HG02970 (cell line): ENCODE measurements at regions not wholly inside any gene's neighbourhood (a gene's known extent, or its start where the extent isn't known, plus 50 kb on each side); places are given as distances from the start of the nearest gene placed in this dataset.
"Not testable (repeated sequence)": the region's sequence is repeated elsewhere in the genome, so short reads cannot be mapped to it uniquely, and the experiment has no call there.

Source experiments
- ATAC-seq: cut with Tn5 transposase; IDR thresholded peaks from one replicate; pipeline ENCODE4 v1.9.1; 2021; ENCODE audit warnings: mild to moderate bottlenecking, moderate library complexity, moderate number of reproducible peaks; ENCODE audit not compliant: unreplicated experiment, low FRiP score

DNA sequence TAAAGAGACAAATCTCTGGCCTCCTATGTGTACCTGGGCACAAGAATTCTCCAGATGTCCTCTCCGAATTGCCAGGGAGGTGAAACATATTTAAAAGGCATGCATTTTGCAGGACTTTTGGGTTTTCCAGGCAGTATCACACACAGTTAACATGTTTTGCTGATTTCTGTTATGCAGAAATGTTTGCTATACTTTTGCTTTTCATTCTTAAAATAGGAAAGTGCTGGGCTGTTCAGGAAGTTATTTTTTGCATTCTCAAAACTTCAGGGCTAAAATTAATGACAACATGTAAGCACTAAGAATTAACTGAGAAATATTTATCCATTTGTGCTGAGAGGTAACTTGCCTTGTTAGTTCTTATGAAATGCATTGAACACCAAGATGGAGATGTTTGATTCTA lies 390.7 kb upstream of the CTSO start:
- ATAC-seq = no peak

- no peak for ATAC-seq
Measured at GRCh38 chr4:156336511-156336910, 382.8 kb upstream of the CTSO start.

GRCh38 chr4:156335721-156336120 lies 382.1 kb upstream of the CTSO start:
- no peak for ATAC-seq

DNA sequence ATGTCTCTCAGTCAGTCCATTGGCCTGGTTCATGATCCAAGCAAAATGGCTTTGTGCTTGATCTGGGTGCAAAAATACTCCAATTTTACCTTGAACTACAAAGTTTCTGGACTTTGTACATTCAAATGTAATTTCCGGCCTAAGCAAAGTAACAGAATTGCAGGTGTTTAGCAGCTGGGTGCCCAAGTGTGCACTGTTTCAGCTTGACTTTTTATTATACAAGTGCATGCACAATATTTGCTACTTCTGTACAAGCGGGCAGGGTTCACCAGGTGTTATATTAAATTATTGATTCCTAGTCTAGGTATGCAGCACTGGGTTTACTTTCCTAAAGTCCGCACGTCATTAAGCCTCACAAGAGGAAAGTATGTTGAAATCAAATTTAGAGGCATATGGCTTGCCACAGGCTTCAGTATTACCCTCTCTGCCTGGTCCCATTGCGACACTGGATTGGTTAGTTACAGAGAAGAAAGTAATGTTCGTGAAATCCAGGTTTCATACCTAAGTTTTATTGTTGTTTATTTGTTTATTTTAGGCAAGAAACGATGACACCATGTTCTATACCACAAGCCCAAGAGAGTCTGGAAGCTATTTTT lies 376.9 kb upstream of the CTSO start:
- ATAC-seq = no peak

DNA sequence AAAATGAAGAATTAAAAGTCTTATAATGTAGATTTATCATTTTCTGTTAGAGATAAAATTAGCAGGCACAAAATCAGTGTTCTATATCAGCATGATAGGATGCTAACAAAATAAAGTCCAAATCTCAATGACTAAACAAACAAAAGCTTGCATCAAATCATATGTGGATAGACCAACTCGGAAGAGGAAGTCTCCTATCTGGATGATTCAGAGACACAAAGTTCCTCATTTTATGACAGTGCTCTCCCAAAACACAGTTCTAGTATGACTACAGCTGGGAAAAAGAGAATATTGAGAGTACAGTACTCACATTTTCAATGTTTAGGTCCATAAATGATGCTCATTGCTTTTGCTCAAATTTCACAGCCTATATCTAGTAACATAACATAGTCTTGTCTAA lies 376.1 kb upstream of the CTSO start:
- ATAC-seq = no peak

DNA sequence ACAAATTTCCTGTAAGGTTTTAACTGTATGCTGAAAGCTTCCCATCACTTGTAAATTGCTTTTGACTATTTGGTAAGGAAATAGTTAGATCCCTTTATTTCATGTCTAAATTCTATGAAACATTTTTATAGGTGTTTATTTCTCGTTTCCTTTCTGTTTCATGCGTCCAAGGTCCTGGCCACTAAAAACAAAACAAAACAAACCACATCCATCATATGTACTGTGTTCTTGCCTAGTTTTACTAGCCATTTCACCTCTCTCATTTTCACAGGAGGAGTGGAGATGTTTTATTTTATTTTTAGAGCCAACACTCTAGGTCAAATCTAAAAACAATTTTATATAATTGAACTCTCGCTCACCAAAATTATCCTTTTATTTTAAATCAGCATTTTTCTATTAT lies 375.2 kb upstream of the CTSO start:
- no peak for ATAC-seq

DNA sequence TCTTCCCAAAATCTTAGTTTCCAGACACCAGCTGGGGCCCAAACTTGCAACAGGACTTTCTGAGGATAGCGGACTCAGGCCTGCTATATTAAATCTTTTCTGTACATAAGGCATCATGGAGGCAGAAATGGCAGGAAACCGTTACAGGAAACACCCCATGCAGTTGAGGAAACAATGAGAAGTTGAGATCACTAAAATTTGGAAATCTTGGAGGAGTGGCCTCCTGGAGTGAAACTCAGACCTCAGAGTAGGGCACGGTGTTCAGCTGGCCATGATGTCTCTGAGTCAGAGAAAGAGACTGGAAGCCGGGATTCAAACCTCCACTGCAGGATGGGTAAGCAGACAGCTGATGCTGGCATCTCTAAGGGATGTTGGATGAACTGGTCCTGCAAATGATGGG lies 372.6 kb upstream of the CTSO start:
- ATAC-seq = no peak

- ATAC-seq = no peak
Measured at GRCh38 chr4:156322592-156322991, 368.9 kb upstream of the CTSO start.

GRCh38 chr4:156321203-156321602 lies 367.5 kb upstream of the CTSO start:
- ATAC-seq = no peak

GRCh38 chr4:156313497-156313896 lies 359.8 kb upstream of the CTSO start:
- no peak for ATAC-seq

- no peak for ATAC-seq
Measured at GRCh38 chr4:156312261-156312847, 358.7 kb upstream of the CTSO start.

DNA sequence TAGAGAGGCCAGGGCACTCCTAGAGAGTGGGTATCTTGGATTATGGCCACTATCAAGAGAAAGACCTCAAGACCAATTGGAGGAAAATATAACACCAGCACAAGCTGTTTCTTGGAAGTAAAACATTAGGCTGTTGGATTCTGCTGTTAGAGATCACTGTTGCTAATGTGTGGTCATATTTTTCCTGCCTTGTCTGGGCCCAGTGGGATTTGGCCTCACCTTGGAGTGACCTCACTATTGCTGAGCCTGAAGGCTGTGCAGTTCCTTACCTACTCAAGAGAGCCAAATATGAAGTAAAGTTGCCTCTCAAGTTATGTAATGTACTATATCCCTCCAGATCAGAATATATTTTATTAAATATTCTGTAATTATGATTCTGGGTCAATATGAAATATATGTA lies 355.4 kb upstream of the CTSO start:
- ATAC-seq = no peak

DNA sequence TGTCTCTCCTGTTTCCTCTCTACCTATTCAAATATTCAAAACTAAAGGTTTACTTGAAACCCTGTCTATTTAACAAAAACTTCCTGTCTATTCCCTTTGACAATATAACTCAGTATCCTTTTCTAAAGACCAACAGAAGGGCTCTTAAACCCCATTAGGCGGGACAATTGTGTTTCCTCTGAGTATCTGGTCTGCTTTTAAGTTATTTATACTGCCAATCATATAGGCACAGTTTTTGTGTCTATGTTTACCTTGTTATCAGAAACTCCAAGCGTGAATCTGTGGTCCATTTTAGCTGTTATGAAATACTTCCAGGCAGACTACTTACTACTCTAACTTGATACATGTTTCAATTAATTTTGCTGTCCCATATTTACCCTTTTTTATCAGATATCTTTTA lies 350.0 kb upstream of the CTSO start:
- no peak for ATAC-seq

- no peak for ATAC-seq
Measured at GRCh38 chr4:156298230-156298629, 344.6 kb upstream of the CTSO start.

GRCh38 chr4:156295676-156296195 lies 342.1 kb upstream of the CTSO start:
- ATAC-seq = no peak

GRCh38 chr4:156294577-156294976 lies 340.9 kb upstream of the CTSO start:
- ATAC-seq = no peak

DNA sequence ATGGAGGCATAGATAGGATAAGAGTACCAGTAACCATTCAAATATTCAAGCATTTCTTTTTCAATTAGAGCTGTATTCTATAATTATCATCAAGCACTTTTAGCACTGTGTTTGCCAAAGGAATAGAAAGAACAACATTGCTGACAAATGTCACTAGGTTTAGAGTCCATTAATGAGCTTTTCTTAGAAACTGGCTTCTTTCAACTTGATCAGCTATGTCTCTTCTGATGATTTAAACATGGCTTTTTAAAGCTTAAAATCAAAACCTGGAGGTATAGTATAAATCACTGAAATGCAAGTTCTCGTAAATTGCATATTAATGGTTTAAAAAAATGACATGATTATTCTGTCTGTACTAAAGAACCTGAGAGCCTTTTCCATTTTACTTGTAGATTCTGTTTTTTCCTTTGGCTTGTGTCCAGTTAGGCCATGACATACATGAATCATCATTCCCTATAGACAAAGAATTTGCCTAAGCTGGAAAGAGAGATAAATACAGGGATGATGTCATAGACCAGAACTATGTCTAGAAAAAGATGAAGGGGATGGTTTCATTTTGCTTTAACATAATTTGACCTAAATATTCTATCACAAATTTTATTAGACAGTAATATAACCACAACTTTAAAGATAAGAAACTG lies 340.1 kb upstream of the CTSO start:
- ATAC-seq = no peak

- ATAC-seq = no peak
Measured at GRCh38 chr4:156291317-156291716, 337.7 kb upstream of the CTSO start.

GRCh38 chr4:156290811-156291210 lies 337.1 kb upstream of the CTSO start:
- ATAC-seq = no peak

- ATAC-seq = not testable (repeated sequence)
Measured at GRCh38 chr4:156290026-156290425, 336.4 kb upstream of the CTSO start.

DNA sequence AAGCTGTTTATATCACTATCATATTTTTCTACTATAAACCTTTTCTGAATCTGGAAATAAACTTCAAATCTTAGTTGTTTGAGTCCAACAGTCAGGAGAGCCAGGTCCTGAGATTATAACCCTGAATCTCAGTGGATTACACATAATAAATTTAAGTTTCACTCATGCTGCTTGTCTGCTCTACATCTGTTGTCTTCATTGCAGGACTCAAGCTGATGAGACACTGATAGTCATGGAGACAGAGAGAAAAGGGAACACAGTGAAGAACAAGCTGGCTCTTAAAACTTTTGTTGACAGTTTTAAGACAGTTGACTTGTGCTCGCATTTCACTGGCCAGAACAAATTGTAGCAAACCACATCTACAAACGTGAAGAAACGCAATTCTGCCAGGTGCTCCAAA lies 327.0 kb upstream of the CTSO start:
- no peak for ATAC-seq

- ATAC-seq = no peak
Measured at GRCh38 chr4:156265407-156265806, 311.7 kb upstream of the CTSO start.
